ENCODE measurements at regions not wholly inside any gene's neighbourhood (a gene's known extent, or its start where the extent isn't known, plus 50 kb on each side); places are given as distances from the start of the nearest gene placed in this dataset.

DNA sequence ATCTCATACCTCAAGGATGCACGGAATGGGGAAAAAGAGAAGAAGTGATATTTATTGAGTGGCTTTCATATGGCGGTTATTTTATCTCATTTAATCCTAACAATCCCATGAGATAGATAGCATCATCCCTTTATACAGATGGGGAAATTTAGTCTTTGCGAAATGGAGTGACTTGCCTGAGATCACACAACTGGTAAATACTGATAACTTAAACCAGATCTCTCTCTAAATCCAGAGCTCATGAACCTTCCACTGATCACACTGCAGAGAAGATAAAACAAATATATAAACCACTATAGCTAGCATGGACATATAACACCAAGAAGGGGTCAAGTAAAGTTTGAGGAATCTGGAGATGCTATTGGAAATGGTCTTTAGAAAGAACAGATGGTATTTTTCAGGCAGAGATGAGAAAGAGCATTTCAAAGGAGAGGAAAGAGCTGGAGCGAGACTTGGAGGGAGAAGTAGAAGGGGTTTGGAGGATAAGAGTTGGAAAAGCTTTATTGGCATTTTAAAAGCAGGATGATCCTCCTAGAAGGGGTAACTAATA lies 139.8 kb upstream of the TNFAIP3 start:
- TF ChIP-seq, protein P1, sequence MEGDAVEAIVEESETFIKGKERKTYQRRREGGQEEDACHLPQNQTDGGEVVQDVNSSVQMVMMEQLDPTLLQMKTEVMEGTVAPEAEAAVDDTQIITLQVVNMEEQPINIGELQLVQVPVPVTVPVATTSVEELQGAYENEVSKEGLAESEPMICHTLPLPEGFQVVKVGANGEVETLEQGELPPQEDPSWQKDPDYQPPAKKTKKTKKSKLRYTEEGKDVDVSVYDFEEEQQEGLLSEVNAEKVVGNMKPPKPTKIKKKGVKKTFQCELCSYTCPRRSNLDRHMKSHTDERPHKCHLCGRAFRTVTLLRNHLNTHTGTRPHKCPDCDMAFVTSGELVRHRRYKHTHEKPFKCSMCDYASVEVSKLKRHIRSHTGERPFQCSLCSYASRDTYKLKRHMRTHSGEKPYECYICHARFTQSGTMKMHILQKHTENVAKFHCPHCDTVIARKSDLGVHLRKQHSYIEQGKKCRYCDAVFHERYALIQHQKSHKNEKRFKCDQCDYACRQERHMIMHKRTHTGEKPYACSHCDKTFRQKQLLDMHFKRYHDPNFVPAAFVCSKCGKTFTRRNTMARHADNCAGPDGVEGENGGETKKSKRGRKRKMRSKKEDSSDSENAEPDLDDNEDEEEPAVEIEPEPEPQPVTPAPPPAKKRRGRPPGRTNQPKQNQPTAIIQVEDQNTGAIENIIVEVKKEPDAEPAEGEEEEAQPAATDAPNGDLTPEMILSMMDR (conservative IDR thresholded peaks at IDR 0.05; ENCODE audit: low read depth, low read length) = no peak
- TF ChIP-seq EZH2 (IDR thresholded peaks at IDR 0.05; ENCODE audit: low read length, unreplicated experiment) = no peak

All from PC-3 (cell line).